Lung (tissue), 11 donors: ENCODE measurements at regions not wholly inside any gene's neighbourhood (a gene's known extent, or its start where the extent isn't known, plus 50 kb on each side); places are given as distances from the start of the nearest gene placed in this dataset.

ENCODE experiments used
- ATAC-seq: fragments of 200-7000 bp; cut with Tn5 transposase; one replicate; pipeline ENCODE4 v1.9.1; 2020; ENCODE audit warnings: moderate number of reproducible peaks; ENCODE audit not compliant: insufficient read depth, low FRiP score
- DNase-seq, 3 donors: peaks; one replicate each; pipeline ENCODE4 v3.0.0-alpha.2; 2013 to 2017
- H3K27ac ChIP-seq, 2 donors: one replicate each; pipeline ENCODE4 v1.5.1; 2013; ENCODE audit warnings: mild to moderate bottlenecking in 2 of 2, moderate library complexity in 2 of 2, control low read depth in 1 of 2, inconsistent platforms in 1 of 2, low read depth in 1 of 2, low read length in 1 of 2
- H3K27me3 ChIP-seq, 3 donors: one replicate each; pipeline ENCODE4 v1.5.1; 2013; ENCODE audit warnings: low read length in 2 of 3; ENCODE audit not compliant: control insufficient read depth in 3 of 3, insufficient read depth in 3 of 3
- H3K36me3 ChIP-seq, 4 donors: one replicate each; pipeline ENCODE4 v1.5.1; 2013; ENCODE audit warnings: low read length in 4 of 4, mild to moderate bottlenecking in 1 of 4, moderate library complexity in 1 of 4; ENCODE audit not compliant: control insufficient read depth in 4 of 4, insufficient read depth in 4 of 4
- H3K4me1 ChIP-seq, 5 donors: one replicate each; pipeline ENCODE4 v1.5.1; 2013; ENCODE audit warnings: low read length in 5 of 5, mild to moderate bottlenecking in 2 of 5, moderate library complexity in 1 of 5; ENCODE audit not compliant: control insufficient read depth in 5 of 5, insufficient read depth in 5 of 5
- H3K4me3 ChIP-seq: one replicate; pipeline ENCODE4 v1.5.1; 2013; ENCODE audit warnings: mild to moderate bottlenecking, control low read depth, moderate library complexity
- H3K9ac ChIP-seq, 2 donors: one replicate each; pipeline ENCODE4 v1.5.1; 2013; ENCODE audit warnings: low read length in 2 of 2, control low read depth in 1 of 2; ENCODE audit not compliant: insufficient read depth in 1 of 2
- H3K9me3 ChIP-seq, 4 donors: one replicate each; pipeline ENCODE4 v1.5.1; 2013; ENCODE audit warnings: low read length in 3 of 4, mild to moderate bottlenecking in 1 of 4, moderate library complexity in 1 of 4; ENCODE audit not compliant: control insufficient read depth in 4 of 4, insufficient read depth in 3 of 4
- WGBS, 2 donors: extraction: QIAGEN DNeasy Blood & Tissue Kit; methylation state at CpG; one replicate each; pipeline ENCODE4 v1.1.7; 2013; 5-methylcytosine and 5-hydroxymethylcytosine counted together
- TF ChIP-seq, protein P1 (sequence below): IDR thresholded peaks from 2 replicates; pipeline ENCODE4 v1.5.1; 2012; ENCODE audit warnings: mild to moderate bottlenecking; ENCODE audit errors: control extremely low read depth, extremely low read depth
- donor health status: control.
- donor health status: control.
- donor health status: Bipolar disorder and iron deficiency.
- donor health status: healthy.
- donor health status: DM: yes; HTN: yes; CAD: no.

- ATAC-seq (no peak), DNase-seq (no peak)
- Histone ChIP-seq H3K9ac (no peak overlapping the region), H3K36me3 (no peaks in the 10 kb centered on the region), H3K4me1 (no peaks in the 10 kb centered on the region), H3K27ac (no peak overlapping the region), H3K4me3 (no peak overlapping the region), H3K9me3 (no peaks in the 10 kb centered on the region), H3K27me3 (no peaks in the 10 kb centered on the region)
- WGBS, 2 donors = 78 to 92% methylated on average over 5 of the region's 5 CpGs
- TF ChIP-seq, protein P1, sequence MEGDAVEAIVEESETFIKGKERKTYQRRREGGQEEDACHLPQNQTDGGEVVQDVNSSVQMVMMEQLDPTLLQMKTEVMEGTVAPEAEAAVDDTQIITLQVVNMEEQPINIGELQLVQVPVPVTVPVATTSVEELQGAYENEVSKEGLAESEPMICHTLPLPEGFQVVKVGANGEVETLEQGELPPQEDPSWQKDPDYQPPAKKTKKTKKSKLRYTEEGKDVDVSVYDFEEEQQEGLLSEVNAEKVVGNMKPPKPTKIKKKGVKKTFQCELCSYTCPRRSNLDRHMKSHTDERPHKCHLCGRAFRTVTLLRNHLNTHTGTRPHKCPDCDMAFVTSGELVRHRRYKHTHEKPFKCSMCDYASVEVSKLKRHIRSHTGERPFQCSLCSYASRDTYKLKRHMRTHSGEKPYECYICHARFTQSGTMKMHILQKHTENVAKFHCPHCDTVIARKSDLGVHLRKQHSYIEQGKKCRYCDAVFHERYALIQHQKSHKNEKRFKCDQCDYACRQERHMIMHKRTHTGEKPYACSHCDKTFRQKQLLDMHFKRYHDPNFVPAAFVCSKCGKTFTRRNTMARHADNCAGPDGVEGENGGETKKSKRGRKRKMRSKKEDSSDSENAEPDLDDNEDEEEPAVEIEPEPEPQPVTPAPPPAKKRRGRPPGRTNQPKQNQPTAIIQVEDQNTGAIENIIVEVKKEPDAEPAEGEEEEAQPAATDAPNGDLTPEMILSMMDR = no peak
These were observed 106.7 kb upstream of the DTNBP1 start for GRCh38 chr6:15769511-15770018.

GRCh38 chr6:15768999-15769398 is 106.2 kb upstream of the DTNBP1 start:
- no peaks in the 10 kb centered on the region for H3K27me3 ChIP-seq
- 72 to 73% methylated on average over 5 of the region's 5 CpGs for WGBS, 2 donors
- H3K4me1 ChIP-seq = peaks cover 0 to 5% (median 0%) of the 10 kb centered on the region in 5 donors
- no peak overlapping the region for H3K4me3 ChIP-seq
- H3K9ac ChIP-seq = no peak overlapping the region
- DNase-seq (no peak), ATAC-seq (no peak)
- TF ChIP-seq, protein P1 = no peak
- no peak overlapping the region for H3K27ac ChIP-seq
- no peaks in the 10 kb centered on the region for H3K9me3 ChIP-seq
- no peaks in the 10 kb centered on the region for H3K36me3 ChIP-seq

DNA sequence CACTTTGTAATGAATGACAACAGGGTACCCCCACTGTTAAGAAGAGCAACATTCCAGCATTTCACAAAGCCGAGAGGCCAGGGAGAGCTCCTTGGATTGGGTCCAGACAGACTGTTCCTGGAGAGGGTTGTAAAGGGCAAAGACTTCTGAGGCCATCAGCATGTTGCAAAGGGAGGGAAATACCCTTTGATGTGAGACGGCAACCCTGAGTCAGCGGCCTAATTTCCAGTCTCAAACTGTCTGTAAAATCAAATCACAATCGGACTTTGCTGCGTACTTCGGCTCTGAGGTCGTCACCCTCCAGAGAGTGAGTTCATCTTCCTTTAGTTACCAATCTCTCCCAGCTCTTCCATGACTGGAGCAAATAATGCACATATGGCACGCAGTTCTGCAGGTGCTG is 101.0 kb upstream of the DTNBP1 start:
- Histone ChIP-seq H3K27ac (no peak overlapping the region), H3K4me3 (no peak overlapping the region), H3K36me3 (no peaks in the 10 kb centered on the region), H3K4me1 (peaks cover 0 to 13% (median 2%) of the 10 kb centered on the region in 5 donors), H3K9me3 (no peaks in the 10 kb centered on the region), H3K27me3 (no peaks in the 10 kb centered on the region), H3K9ac (no peak overlapping the region)
- WGBS, 2 donors = 44 to 72% methylated on average over 8 of the region's 8 CpGs
- peak; percentile 67 for ATAC-seq
- peak; percentile 39 to 64 (median 42) for DNase-seq
- TF ChIP-seq, protein P1 = no peak

GRCh38 chr6:15763364-15763763 is 100.5 kb upstream of the DTNBP1 start:
- TF ChIP-seq, protein P1 = no peak
- DNase-seq (peak in 2 of 3 donors; percentile 25 to 48), ATAC-seq (no peak)
- Histone ChIP-seq H3K4me1 (peaks cover 0 to 13% (median 2%) of the 10 kb centered on the region in 5 donors), H3K27me3 (no peaks in the 10 kb centered on the region), H3K4me3 (no peak overlapping the region), H3K27ac (no peak overlapping the region), H3K9ac (no peak overlapping the region), H3K9me3 (no peaks in the 10 kb centered on the region), H3K36me3 (no peaks in the 10 kb centered on the region)
- 59 to 65% methylated on average over 3 of the region's 3 CpGs for WGBS, 2 donors
